Heart left ventricle (tissue), 16 donors: ENCODE measurements at regions not wholly inside any gene's neighbourhood (a gene's known extent, or its start where the extent isn't known, plus 50 kb on each side); places are given as distances from the start of the nearest gene placed in this dataset.

Experiments used
- ATAC-seq, 4 donors: fragments of 200-7000 bp; cut with Tn5 transposase; one replicate each; pipeline ENCODE4 v1.9.1; 2020 to 2022; ENCODE audit warnings: moderate library complexity in 4 of 4, mild to moderate bottlenecking in 3 of 4, moderate number of reproducible peaks in 1 of 4
- DNase-seq, 5 donors: peaks; one replicate each; pipeline ENCODE4 v3.0.0-alpha.2; 2020
- H3K27ac ChIP-seq, 12 donors: fragments of 200-600 bp; sonication (generic) in 4 of 12; one replicate each; pipeline versions ENCODE4 v1.5.0 to v1.8.0; 2016 to 2022; ENCODE audit warnings: mild to moderate bottlenecking in 2 of 12
- H3K27me3 ChIP-seq, 9 donors: fragments of 200-600 bp; sonication (generic) in 2 of 9; one replicate each; pipeline versions ENCODE4 v1.5.1 to v1.8.0; 2016 to 2022; ENCODE audit warnings: mild to moderate bottlenecking in 3 of 9
- H3K36me3 ChIP-seq, 9 donors: fragments of 200-600 bp; sonication (generic) in 2 of 9; one replicate each; pipeline versions ENCODE4 v1.5.0 to v1.8.0; 2018 to 2022; ENCODE audit warnings: mild to moderate bottlenecking in 2 of 9
- H3K4me1 ChIP-seq, 12 donors: fragments of 200-600 bp; sonication (generic) in 4 of 12; one replicate each; pipeline versions ENCODE4 v1.5.0 to v1.8.0; 2016 to 2022; ENCODE audit warnings: mild to moderate bottlenecking in 3 of 12
- H3K4me3 ChIP-seq, 12 donors: fragments of 200-600 bp; sonication (generic) in 4 of 12; one replicate each; pipeline versions ENCODE4 v1.5.0 to v1.8.0; 2017 to 2022; ENCODE audit warnings: mild to moderate bottlenecking in 9 of 12, moderate library complexity in 4 of 12
- H3K9me3 ChIP-seq, 12 donors: fragments of 200-600 bp; sonication (generic) in 4 of 12; one replicate each; pipeline versions ENCODE4 v1.5.0 to v1.8.0; 2016 to 2022; ENCODE audit warnings: mild to moderate bottlenecking in 1 of 12
- CTCF ChIP-seq, 12 donors: fragments of 200-600 bp; sonication (generic) in 4 of 12; IDR thresholded peaks; one replicate each; pipeline versions ENCODE4 v1.5.0 to v1.8.0; 2018 to 2022; ENCODE audit warnings: antibody characterized with exemption in 12 of 12, mild to moderate bottlenecking in 5 of 12
- POLR2A ChIP-seq, 2 donors: fragments of 450-650 bp; IDR thresholded peaks; one replicate each; pipeline ENCODE4 v1.6.1; 2017; ENCODE audit warnings: antibody characterized with exemption in 2 of 2, mild to moderate bottlenecking in 2 of 2, moderate library complexity in 2 of 2
- WGBS, 4 donors: extraction: QIAGEN DNeasy Blood & Tissue Kit in 2 of 4; methylation state at CpG; one replicate each; pipeline versions ENCODE4 v1.1.5 to v1.1.7; 2013 to 2018; 5-methylcytosine and 5-hydroxymethylcytosine counted together
- intact Hi-C, 10 donors: fragments of 100-400 bp; cut with DNase I; formaldehyde crosslinking; loops; one replicate each; pipeline versions ENCODE4 v1.11.1 to v1.14.2; 2022
- donor health status: ischemic (EF 13 %, LVEDD 7.1; RV severe dilation, severe dysfunction).
- donor health status: healthy with polysubstance abuse.
- donor health status: DM: no; HTN: yes; CAD: no.
- donor health status: DM: no; HTN: no; CAD: no.
- donor health status: ischemic (EF 25% LVEDD 6.9; RV normal size, moderate dysfunction).
- donor health status: ischemic (EF 25% LVEDD 5.7; RV mildly dilated, moderate dysfunction).
- donor health status: healthy.
- donor health status: DM: yes; HTN: yes; CAD: no.
- donor health status: ischemic (EF 35%, LVEDD 5.7; RV mildly dilated, moderate dysfunction).
- donor health status: nonischemic (EF 11% LVEDD 7.7; RV severe dilation, severe dysfunction).
- donor health status: DM: yes; HTN: yes; CAD: no.
- donor health status: PGD.
- donor health status: ischemic (EF 29% LVEDD 5.4; RV normal size, mild dysfunction).
- donor health status: nonischemic (EF 23%, LVEDD 6.1; RV moderate dilation, normal function).

DNA sequence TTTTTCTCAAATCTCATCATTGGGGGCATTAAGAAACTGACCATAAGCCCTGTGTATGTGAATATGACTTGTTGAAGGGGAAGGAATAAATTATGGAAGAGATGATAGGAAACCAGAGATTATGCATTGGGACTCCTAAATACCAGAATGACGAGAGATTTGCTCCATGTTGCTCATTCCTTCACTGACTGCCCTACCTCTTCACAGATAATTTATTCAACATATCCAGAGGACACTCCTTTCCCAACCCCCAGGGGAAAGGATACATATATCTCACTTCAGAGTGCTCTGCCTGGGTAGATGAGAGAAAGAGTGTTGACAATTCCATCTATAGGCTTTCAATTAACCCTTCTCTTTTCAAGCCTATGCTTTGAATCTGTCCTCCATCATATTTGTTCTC is 145.3 kb upstream of the RHOBTB1 start:
- H3K9me3 ChIP-seq: peaks cover 0 to 10% (median 2%) of the 10 kb centered on the region in 12 donors
- no peaks in the 10 kb centered on the region for H3K4me1 ChIP-seq
- H3K4me3 ChIP-seq: no peak overlapping the region
- intact Hi-C loops: no loop called here
- no peak overlapping the region for H3K27ac ChIP-seq
- TF ChIP-seq CTCF (IDR thresholded peaks at IDR 0.05) (no peak), POLR2A (IDR thresholded peaks at IDR 0.05) (no peak)
- no peaks in the 10 kb centered on the region for H3K36me3 ChIP-seq
- no peak for ATAC-seq
- 69 to 84% (median 73%) methylated on average over 1 of the region's 1 CpG for WGBS, 4 donors
- H3K27me3 ChIP-seq: no peaks in the 10 kb centered on the region
- DNase-seq: no peak

- DNase-seq: no peak
- no peak for ATAC-seq
- intact Hi-C loops: no loop called here
- H3K36me3 ChIP-seq: no peaks in the 10 kb centered on the region
- TF ChIP-seq CTCF (IDR thresholded peaks at IDR 0.05): no peak
- no peak for TF ChIP-seq POLR2A (IDR thresholded peaks at IDR 0.05)
- H3K4me3 ChIP-seq: no peak overlapping the region
- no peak overlapping the region for H3K27ac ChIP-seq
- H3K4me1 ChIP-seq: no peaks in the 10 kb centered on the region
- peaks cover 0 to 14% (median 4%) of the 10 kb centered on the region in 12 donors for H3K9me3 ChIP-seq
- no peaks in the 10 kb centered on the region for H3K27me3 ChIP-seq
Observed at GRCh38 chr10:61084493-61084892, 140.5 kb upstream of the RHOBTB1 start.

DNA sequence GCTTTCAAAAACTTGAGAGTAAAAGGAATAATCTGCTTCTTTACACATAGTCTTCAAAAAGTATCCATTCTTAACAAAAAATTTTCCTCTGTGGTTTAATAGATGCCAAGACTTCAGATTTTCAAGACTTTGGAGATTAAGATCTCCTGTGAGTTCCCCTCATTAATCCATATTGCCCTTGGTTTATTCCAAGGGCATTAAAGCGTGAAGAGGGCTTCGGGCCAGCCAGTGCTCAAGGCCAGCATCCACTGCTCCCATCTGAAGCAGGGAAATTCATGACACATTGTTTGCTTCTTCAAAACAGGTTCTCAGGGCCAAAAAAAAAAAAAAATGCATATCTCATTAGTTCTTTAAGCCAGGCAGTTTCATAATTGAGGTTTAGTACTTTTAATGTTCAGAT is 137.3 kb upstream of the RHOBTB1 start:
- DNase-seq (no peak), ATAC-seq (no peak)
- TF ChIP-seq POLR2A (IDR thresholded peaks at IDR 0.05) (no peak), CTCF (IDR thresholded peaks at IDR 0.05) (no peak)
- Histone ChIP-seq H3K36me3 (no peaks in the 10 kb centered on the region), H3K27ac (no peak overlapping the region), H3K9me3 (peaks cover 0 to 14% (median 4%) of the 10 kb centered on the region in 12 donors), H3K27me3 (no peaks in the 10 kb centered on the region), H3K4me3 (no peak overlapping the region), H3K4me1 (peaks cover 0 to 6% (median 0%) of the 10 kb centered on the region in 12 donors)
- intact Hi-C loops: no loop called here
- WGBS, 4 donors: 83 to 93% (median 85%) methylated on average over 2 of the region's 2 CpGs

GRCh38 chr10:61078542-61079275 is 134.7 kb upstream of the RHOBTB1 start:
- Histone ChIP-seq H3K4me1 (peaks cover 0 to 6% (median 0%) of the 10 kb centered on the region in 12 donors), H3K27me3 (no peaks in the 10 kb centered on the region), H3K9me3 (peaks cover 0 to under 1% (median 0%) of the 10 kb centered on the region in 12 donors), H3K4me3 (no peak overlapping the region), H3K36me3 (no peaks in the 10 kb centered on the region), H3K27ac (no peak overlapping the region)
- ATAC-seq (no peak), DNase-seq (peak in 1 of 5 donors; percentile 25)
- intact Hi-C loops: no loop called here
- TF ChIP-seq CTCF (IDR thresholded peaks at IDR 0.05): no peak
- TF ChIP-seq POLR2A (IDR thresholded peaks at IDR 0.05): no peak
- 58 to 66% (median 65%) methylated on average over 3 of the region's 3 CpGs for WGBS, 4 donors
